Motor neuron (in vitro differentiated cells): ENCODE measurements at regions not wholly inside any gene's neighbourhood (a gene's known extent, or its start where the extent isn't known, plus 50 kb on each side); places are given as distances from the start of the nearest gene placed in this dataset.

ENCODE experiments used
- ATAC-seq, 8 experiments: fragments of 200-7000 bp; cut with Tn5 transposase; replicated peaks in 6 of 8; 2 replicates each; pipeline ENCODE4 v1.8.0; 2021; ENCODE audit warnings: mild to moderate bottlenecking in 8 of 8, moderate library complexity in 8 of 8
- H3K27ac ChIP-seq, 2 donors: fragments of 250-450 bp; sonication (Bioruptor Pico); 2 replicates each; pipeline ENCODE4 v1.9.0; 2021; ENCODE audit warnings: antibody characterized with exemption in 2 of 2, mild to moderate bottlenecking in 2 of 2, moderate library complexity in 1 of 2
- H3K4me1 ChIP-seq, 2 donors: fragments of 250-450 bp; sonication (Bioruptor Pico); replicated peaks in 1 of 2; 2 replicates each; pipeline ENCODE4 v1.6.1; 2021; ENCODE audit warnings: antibody characterized with exemption in 2 of 2, mild to moderate bottlenecking in 2 of 2, moderate library complexity in 1 of 2
- H3K4me3 ChIP-seq, 5 donors: fragments of 250-450 bp; sonication (Bioruptor Pico); 2 replicates each; pipeline ENCODE4 v1.9.0; 2021; ENCODE audit warnings: antibody characterized with exemption in 5 of 5, mild to moderate bottlenecking in 5 of 5, moderate library complexity in 4 of 5
- WGBS, 10 experiments: fragments of 450-650 bp; shearing (Covaris generic); methylation state at CpG; one replicate each; pipeline ENCODE4 v1.0.0; 2022; 5-methylcytosine and 5-hydroxymethylcytosine counted together
- in situ Hi-C, 9 experiments: fragments of 400-800 bp; cut with MboI; loops; one replicate each; pipeline ENCODE4 v1.15.0; 2021; ENCODE audit warnings: low sequenced_read_pairs in 9 of 9, low pct_unique_long_range_greater_than_20kb in 2 of 9; ENCODE audit not compliant: unreplicated experiment in 9 of 9

GRCh38 chr14:46323404-46323762, 328.2 kb downstream of the RPL10L start:
- in situ Hi-C loops = no loop called here
- peak in 5 of 8 experiments; percentile 55 to 65 (median 62) for ATAC-seq
- H3K4me1 ChIP-seq = peaks cover 11 to 25% of the 10 kb centered on the region in 2 donors
- H3K27ac ChIP-seq = no peak overlapping the region
- no peak overlapping the region for H3K4me3 ChIP-seq

- Histone ChIP-seq H3K4me3 (no peak overlapping the region), H3K27ac (no peak overlapping the region), H3K4me1 (peaks cover 11 to 25% of the 10 kb centered on the region in 2 donors)
- peak in 2 of 8 experiments; percentile 5 to 11 for ATAC-seq
- in situ Hi-C loops = no loop called here
- 0 to 100% (median 57%) methylated on average over 1 to 3 of the region's 3 CpGs; no CpG with 5 or more reads in 1 of the 10 experiments for WGBS, 10 experiments
These were observed 328.7 kb downstream of the RPL10L start for GRCh38 chr14:46322730-46323403.

GRCh38 chr14:46322076-46322475, 329.5 kb downstream of the RPL10L start:
- in situ Hi-C loops = no loop called here
- Histone ChIP-seq H3K4me1 (peaks cover 11 to 25% of the 10 kb centered on the region in 2 donors), H3K27ac (no peak overlapping the region), H3K4me3 (no peak overlapping the region)
- 0 to 17% (median 6%) methylated on average over 1 of the region's 1 CpG; no CpG with 5 or more reads in 4 of the 10 experiments for WGBS, 10 experiments
- ATAC-seq = peak in 7 of 8 experiments; percentile 14 to 94 (median 62)

GRCh38 chr14:46306267-46306666, 345.3 kb downstream of the RPL10L start:
- 0 to 85% (median 32%) methylated on average over 1 to 2 of the region's 2 CpGs; no CpG with 5 or more reads in 2 of the 10 experiments for WGBS, 10 experiments
- no peak for ATAC-seq
- Histone ChIP-seq H3K4me3 (no peak overlapping the region), H3K4me1 (no peaks in the 10 kb centered on the region), H3K27ac (no peak overlapping the region)
- in situ Hi-C loops = no loop called here

GRCh38 chr14:46300765-46301164, 350.8 kb downstream of the RPL10L start:
- in situ Hi-C loops = no loop called here
- H3K4me3 ChIP-seq = no peak overlapping the region
- 17 to 100% (median 88%) methylated on average over 1 to 2 of the region's 2 CpGs for WGBS, 10 experiments
- no peak for ATAC-seq
- H3K27ac ChIP-seq = no peak overlapping the region
- H3K4me1 ChIP-seq = no peaks in the 10 kb centered on the region

- in situ Hi-C loops = no loop called here
- Histone ChIP-seq H3K27ac (no peak overlapping the region), H3K4me1 (no peaks in the 10 kb centered on the region), H3K4me3 (no peak overlapping the region)
- peak in 1 of 8 experiments; percentile 30 for ATAC-seq
These were observed 360.9 kb downstream of the RPL10L start for GRCh38 chr14:46290706-46291105.

GRCh38 chr14:46279776-46280175, 371.8 kb downstream of the RPL10L start:
- ATAC-seq = no peak
- Histone ChIP-seq H3K4me1 (no peaks in the 10 kb centered on the region), H3K27ac (no peak overlapping the region), H3K4me3 (no peak overlapping the region)
- WGBS, 10 experiments = 0 to 100% (median 75%) methylated on average over 1 of the region's 1 CpG
- in situ Hi-C loops = no loop called here

GRCh38 chr14:46279327-46279726, 372.3 kb downstream of the RPL10L start:
- Histone ChIP-seq H3K4me3 (no peak overlapping the region), H3K27ac (no peak overlapping the region), H3K4me1 (no peaks in the 10 kb centered on the region)
- WGBS, 10 experiments = 11 to 83% (median 57%) methylated on average over 1 to 6 of the region's 6 CpGs; no CpG with 5 or more reads in 2 of the 10 experiments
- in situ Hi-C loops = no loop called here
- ATAC-seq = no peak

- H3K4me3 ChIP-seq = no peak overlapping the region
- peaks cover 0 to 2% of the 10 kb centered on the region in 2 donors for H3K4me1 ChIP-seq
- in situ Hi-C loops = no loop called here
- ATAC-seq = no peak
- no peak overlapping the region for H3K27ac ChIP-seq
- WGBS, 10 experiments = 0 to 72% (median 43%) methylated on average over 1 to 4 of the region's 4 CpGs; no CpG with 5 or more reads in 3 of the 10 experiments
These were observed 392.0 kb downstream of the RPL10L start for GRCh38 chr14:46259536-46259935.

GRCh38 chr14:46256381-46256780, 395.2 kb downstream of the RPL10L start:
- in situ Hi-C loops = no loop called here
- WGBS, 10 experiments = 0 to 100% (median 90%) methylated on average over 1 to 3 of the region's 3 CpGs
- H3K4me1 ChIP-seq = no peaks in the 10 kb centered on the region
- no peak for ATAC-seq
- H3K27ac ChIP-seq = no peak overlapping the region
- no peak overlapping the region for H3K4me3 ChIP-seq

GRCh38 chr14:46250113-46250703, 401.4 kb downstream of the RPL10L start:
- no peak for ATAC-seq
- peaks cover 3 to 19% of the 10 kb centered on the region in 2 donors for H3K4me1 ChIP-seq

GRCh38 chr14:46248001-46248630, 403.5 kb downstream of the RPL10L start:
- H3K4me1 ChIP-seq = peaks cover 3 to 19% of the 10 kb centered on the region in 2 donors
- in situ Hi-C loops = no loop called here
- WGBS, 10 experiments = 0 to 75% (median 17%) methylated on average over 1 of the region's 1 CpG; no CpG with 5 or more reads in 3 of the 10 experiments
- no peak overlapping the region for H3K27ac ChIP-seq
- H3K4me3 ChIP-seq = no peak overlapping the region
- peak in 5 of 8 experiments; percentile 77 to 93 (median 91) for ATAC-seq

More at GRCh38 chr14:46250113-46250703, 401.4 kb downstream of the RPL10L start:
- in situ Hi-C loops = no loop called here
- no peak overlapping the region for H3K27ac ChIP-seq
- H3K4me3 ChIP-seq = no peak overlapping the region

- WGBS, 10 experiments = 0 to 100% (median 53%) methylated on average over 1 to 2 of the region's 2 CpGs; no CpG with 5 or more reads in 2 of the 10 experiments
- in situ Hi-C loops = no loop called here
These were observed 406.3 kb downstream of the RPL10L start for GRCh38 chr14:46245276-46245675.

More at GRCh38 chr14:46245276-46245675, 406.3 kb downstream of the RPL10L start:
- peaks cover 3 to 19% of the 10 kb centered on the region in 2 donors for H3K4me1 ChIP-seq
- H3K4me3 ChIP-seq = no peak overlapping the region
- H3K27ac ChIP-seq = no peak overlapping the region
- ATAC-seq = no peak
